SK-N-SH (cell line): ENCODE measurements at regions not wholly inside any gene's neighbourhood (a gene's known extent, or its start where the extent isn't known, plus 50 kb on each side); places are given as distances from the start of the nearest gene placed in this dataset.

Experiments used
- CTCF ChIA-PET: fragments of 300-600, 350-600 bp; formaldehyde crosslinking; extraction: SDS; loops from one replicate; lab custom pipeline; 2021; lab: Yijun Ruan, JAX
- POLR2A ChIA-PET: fragments of 350-600 bp; sonication (Branson Sonifier 250); formaldehyde crosslinking; extraction: SDS; loops from one replicate; lab custom pipeline; 2020; ENCODE audit warnings: antibody characterized with exemption, inconsistent platforms; lab: Yijun Ruan, JAX
- DNase-seq: peaks from one replicate; pipeline ENCODE4 v3.0.0; 2012
- H2AFZ ChIP-seq: fragments of 200-600 bp; sonication (generic); 2 replicates; pipeline ENCODE4 v1.8.1; 2016; ENCODE audit warnings: antibody characterized with exemption, mild to moderate bottlenecking, low read depth
- H3F3A ChIP-seq: fragments of 200-600 bp; sonication (generic); replicated peaks from 2 replicates; pipeline ENCODE3; 2016; ENCODE audit warnings: antibody characterized with exemption, mild to moderate bottlenecking; ENCODE audit not compliant: insufficient read depth
- H3K27ac ChIP-seq, 2 experiments: fragments of 200-500 bp in 1 of 2; fragments of 200-600 bp in 1 of 2; sonication (Bioruptor generic) in 1 of 2; sonication (generic), shearing (Covaris generic) in 1 of 2; 2 replicates each; pipeline versions ENCODE4 v1.5.1 to v1.6.1; 2014 to 2016; ENCODE audit warnings: low read depth in 2 of 2, inconsistent platforms in 1 of 2, low read length in 1 of 2, mild to moderate bottlenecking in 1 of 2, mixed read lengths in 1 of 2
- H3K27me3 ChIP-seq: fragments of 200-600 bp; sonication (generic), shearing (Covaris generic); 2 replicates; pipeline ENCODE4 v1.6.1; 2016; ENCODE audit warnings: mixed run types; ENCODE audit not compliant: insufficient read depth
- H3K36me3 ChIP-seq, 2 experiments: fragments of 200-500 bp in 1 of 2; fragments of 200-600 bp in 1 of 2; sonication (Bioruptor generic) in 1 of 2; sonication (generic) in 1 of 2; replicated peaks in 1 of 2; 2 replicates each; pipeline versions ENCODE3 to v1.5.1; 2014 to 2016; ENCODE audit warnings: low read length in 1 of 2, mild to moderate bottlenecking in 1 of 2; ENCODE audit not compliant: insufficient read depth in 2 of 2, control insufficient read depth in 1 of 2
- H3K4me1 ChIP-seq, 2 experiments: fragments of 200-500 bp in 1 of 2; fragments of 200-600 bp in 1 of 2; sonication (Bioruptor generic) in 1 of 2; sonication (generic), shearing (Covaris generic) in 1 of 2; 2 replicates each; pipeline versions ENCODE4 v1.5.1 to v1.6.1; 2014 to 2016; ENCODE audit warnings: low read depth in 1 of 2, low read length in 1 of 2, mixed run types in 1 of 2; ENCODE audit not compliant: insufficient read depth in 2 of 2, control insufficient read depth in 1 of 2
- H3K4me2 ChIP-seq: fragments of 200-600 bp; sonication (generic), shearing (Covaris generic); 2 replicates; pipeline ENCODE4 v1.6.1; 2017; ENCODE audit warnings: mixed run types
- H3K4me3 ChIP-seq, 2 experiments: fragments of 200-500 bp in 1 of 2; fragments of 200-600 bp in 1 of 2; sonication (Bioruptor generic) in 1 of 2; sonication (generic), shearing (Covaris generic) in 1 of 2; 2 replicates each; pipeline versions ENCODE4 v1.5.1 to v1.8.1; 2014 to 2016; ENCODE audit warnings: low read depth in 2 of 2, inconsistent platforms in 1 of 2, low read length in 1 of 2, mild to moderate bottlenecking in 1 of 2, mixed read lengths in 1 of 2, moderate library complexity in 1 of 2
- H3K79me2 ChIP-seq: fragments of 200-600 bp; sonication (generic); 2 replicates; pipeline ENCODE4 v1.8.1; 2017; ENCODE audit warnings: mild to moderate bottlenecking; ENCODE audit not compliant: insufficient read depth
- H3K9ac ChIP-seq: fragments of 200-600 bp; sonication (generic); 2 replicates; pipeline ENCODE4 v1.6.1; 2017; ENCODE audit warnings: mixed run types
- H3K9me2 ChIP-seq: fragments of 200-600 bp; sonication (generic); 2 replicates; pipeline ENCODE4 v1.6.1; 2017; ENCODE audit warnings: mixed run types
- H3K9me3 ChIP-seq: fragments of 200-600 bp; sonication (generic); 2 replicates; pipeline ENCODE4 v1.6.1; 2017; ENCODE audit warnings: mixed run types, mild to moderate bottlenecking, moderate library complexity
- H4K20me1 ChIP-seq: fragments of 200-600 bp; sonication (generic); 2 replicates; pipeline ENCODE4 v1.6.1; 2017; ENCODE audit warnings: mild to moderate bottlenecking, mixed run types; ENCODE audit not compliant: insufficient read depth
- CHD2 ChIP-seq: fragments of 150-350 bp; IDR thresholded peaks from 2 replicates; pipeline ENCODE4 v1.6.1; 2018; ENCODE audit warnings: low read length; ENCODE audit not compliant: partially characterized antibody
- CTCF ChIP-seq: fragments of 200-600 bp; sonication (generic); IDR thresholded peaks from 2 replicates; pipeline ENCODE4 v1.6.1; 2017; ENCODE audit warnings: antibody characterized with exemption, mild to moderate bottlenecking, moderate library complexity
- ELF1 ChIP-seq: IDR thresholded peaks from 2 replicates; pipeline ENCODE4 v1.4.0; 2012
- EP300 ChIP-seq, 2 experiments: IDR thresholded peaks; 2 replicates each; pipeline versions ENCODE4 v1.4.0 to v1.6.1; 2012; ENCODE audit warnings: borderline replicate concordance in 1 of 2, low read depth in 1 of 2, low read length in 1 of 2
- FOXJ3 ChIP-seq: sonication (generic); formaldehyde crosslinking; IDR thresholded peaks from 2 replicates; pipeline ENCODE4 v1.5.1; 2020; ENCODE audit warnings: mild to moderate bottlenecking, missing genetic modification reagents
- GABPA ChIP-seq: IDR thresholded peaks from 2 replicates; pipeline ENCODE4 v1.4.0; 2012; ENCODE audit warnings: low read depth, mild to moderate bottlenecking
- GATA2 ChIP-seq: sonication (generic); formaldehyde crosslinking; IDR thresholded peaks from 2 replicates; pipeline ENCODE4 v1.5.0; 2020; ENCODE audit warnings: mild to moderate bottlenecking, missing genetic modification reagents
- IRF3 ChIP-seq: fragments of 150-350 bp; IDR thresholded peaks from 2 replicates; pipeline ENCODE4 v1.6.1; 2016; ENCODE audit warnings: mild to moderate bottlenecking, low read depth, low read length
- MEF2A ChIP-seq: IDR thresholded peaks from 2 replicates; pipeline ENCODE4 v1.4.0; 2012; ENCODE audit warnings: low read depth, borderline replicate concordance
- MXI1 ChIP-seq: IDR thresholded peaks from 2 replicates; pipeline ENCODE4 v1.6.1; 2012; ENCODE audit warnings: mild to moderate bottlenecking, low read depth, low read length, improper control_type of control experiment
- NFIC ChIP-seq: IDR thresholded peaks from 2 replicates; pipeline ENCODE4 v1.4.0; 2012; ENCODE audit warnings: borderline replicate concordance
- NRF1 ChIP-seq: IDR thresholded peaks from 2 replicates; pipeline ENCODE4 v1.6.1; 2012; ENCODE audit warnings: low read depth, mild to moderate bottlenecking, low read length
- RAD21 ChIP-seq: IDR thresholded peaks from 2 replicates; pipeline ENCODE4 v1.6.1; 2012; ENCODE audit warnings: mild to moderate bottlenecking, low read length
- RFX5 ChIP-seq: IDR thresholded peaks from 2 replicates; pipeline ENCODE4 v1.6.1; 2012; ENCODE audit warnings: mild to moderate bottlenecking, improper control_type of control experiment, low read length
- RXRA ChIP-seq: IDR thresholded peaks from 2 replicates; pipeline ENCODE4 v1.4.0; 2012; ENCODE audit warnings: low read depth, mild to moderate bottlenecking, borderline replicate concordance
- SIN3A ChIP-seq: IDR thresholded peaks from 2 replicates; pipeline ENCODE4 v1.6.1; 2012; ENCODE audit warnings: low read depth, mild to moderate bottlenecking, low read length, moderate library complexity, borderline replicate concordance
- TAF1 ChIP-seq: IDR thresholded peaks from 2 replicates; pipeline ENCODE4 v1.6.1; 2012; ENCODE audit warnings: low read depth, mild to moderate bottlenecking, low read length, moderate library complexity, borderline replicate concordance
- TCF12 ChIP-seq: IDR thresholded peaks from 2 replicates; pipeline ENCODE4 v1.4.0; 2012
- TEAD4 ChIP-seq: IDR thresholded peaks from 2 replicates; pipeline ENCODE4 v1.4.0; 2012; ENCODE audit warnings: mild to moderate bottlenecking, borderline replicate concordance; ENCODE audit not compliant: insufficient read depth
- USF1 ChIP-seq: IDR thresholded peaks from 2 replicates; pipeline ENCODE4 v1.4.0; 2012; ENCODE audit warnings: low read depth, borderline replicate concordance
- USF2 ChIP-seq: fragments of 150-350 bp; IDR thresholded peaks from 2 replicates; pipeline ENCODE4 v1.6.1; 2017; ENCODE audit warnings: antibody characterized with exemption, low read length, low read depth, borderline replicate concordance
- WGBS: methylation state at CpG from one replicate; pipeline ENCODE4 v1.1.6; 2017; ENCODE audit warnings: low lambda C conversion rate; 5-methylcytosine and 5-hydroxymethylcytosine counted together

GRCh38 chr16:35562919-35563318 is 2103.5 kb downstream of the TP53TG3F start:
- POLR2A ChIA-PET: no interaction called here
- Histone ChIP-seq H3F3A (no peaks in the 10 kb centered on the region), H3K9me3 (no peaks in the 10 kb centered on the region), H3K79me2 (no peaks in the 10 kb centered on the region), H3K36me3 (no peaks in the 10 kb centered on the region), H3K9ac (no peak overlapping the region), H3K27ac (no peak overlapping the region), H2AFZ (no peak overlapping the region), H3K9me2 (no peaks in the 10 kb centered on the region), H4K20me1 (no peaks in the 10 kb centered on the region), H3K4me1 (no peaks in the 10 kb centered on the region), H3K4me2 (no peak overlapping the region), H3K27me3 (no peaks in the 10 kb centered on the region), H3K4me3 (no peak overlapping the region)
- TF ChIP-seq TCF12 (no peak), RFX5 (no peak), SIN3A (no peak), ELF1 (no peak), NRF1 (no peak), TAF1 (no peak), CHD2 (no peak), EP300 (IDR thresholded peaks at IDR 0.05; ENCODE audit: borderline replicate concordance in 1 of 2, low read depth in 1 of 2, low read length in 1 of 2) (no peak), FOXJ3 (CRISPR knock-in tag) (no peak), GATA2 (CRISPR knock-in tag) (no peak), MXI1 (no peak), IRF3 (no peak)
- CTCF ChIA-PET: no interaction called here
- DNase-seq: no peak
- 33% methylated on average over 1 of the region's 1 CpG for WGBS

- H3K9me2 ChIP-seq: no peaks in the 10 kb centered on the region
- no peaks in the 10 kb centered on the region for H3K79me2 ChIP-seq
- no peak overlapping the region for H3K9ac ChIP-seq
- POLR2A ChIA-PET: no interaction called here
- no peak overlapping the region for H3K4me3 ChIP-seq
- H2AFZ ChIP-seq: no peak overlapping the region
- DNase-seq: no peak
- no peak overlapping the region for H3K4me2 ChIP-seq
- no peaks in the 10 kb centered on the region for H3F3A ChIP-seq
- H3K4me1 ChIP-seq: no peaks in the 10 kb centered on the region
- H3K27ac ChIP-seq: no peak overlapping the region
- CTCF ChIA-PET: no interaction called here
- no peaks in the 10 kb centered on the region for H3K36me3 ChIP-seq
- no peaks in the 10 kb centered on the region for H4K20me1 ChIP-seq
- no peaks in the 10 kb centered on the region for H3K27me3 ChIP-seq
- WGBS: 48% methylated on average over 3 of the region's 3 CpGs
- TF ChIP-seq RXRA (no peak), NFIC (no peak)
- no peaks in the 10 kb centered on the region for H3K9me3 ChIP-seq
These were observed 2104.7 kb downstream of the TP53TG3F start for GRCh38 chr16:35564148-35564547.

GRCh38 chr16:35564889-35565288 is 2105.5 kb downstream of the TP53TG3F start:
- 20% methylated on average over 1 of the region's 1 CpG for WGBS
- POLR2A ChIA-PET: no interaction called here
- no peak for TF ChIP-seq USF2
- TF ChIP-seq NRF1: no peak
- TF ChIP-seq MXI1: no peak
- no peak for TF ChIP-seq MEF2A
- TF ChIP-seq RAD21: no peak
- no peak for TF ChIP-seq CTCF
- TF ChIP-seq SIN3A: no peak
- TF ChIP-seq USF1: no peak
- no peak for TF ChIP-seq GABPA
- no peak for TF ChIP-seq TEAD4
- TF ChIP-seq ELF1: no peak

More at GRCh38 chr16:35564889-35565288, 2105.5 kb downstream of the TP53TG3F start:
- DNase-seq: no peak
- no peaks in the 10 kb centered on the region for H3K36me3 ChIP-seq
- H3K4me3 ChIP-seq: no peak overlapping the region
- H3K27me3 ChIP-seq: no peaks in the 10 kb centered on the region
- H3K9ac ChIP-seq: no peak overlapping the region
- H2AFZ ChIP-seq: no peak overlapping the region
- no peak overlapping the region for H3K4me2 ChIP-seq
- no peaks in the 10 kb centered on the region for H3F3A ChIP-seq
- CTCF ChIA-PET: no interaction called here
- H3K27ac ChIP-seq: no peak overlapping the region
- no peaks in the 10 kb centered on the region for H3K79me2 ChIP-seq
- no peaks in the 10 kb centered on the region for H3K4me1 ChIP-seq
- no peaks in the 10 kb centered on the region for H3K9me2 ChIP-seq
- H4K20me1 ChIP-seq: no peaks in the 10 kb centered on the region
- no peaks in the 10 kb centered on the region for H3K9me3 ChIP-seq
